SK-N-SH (cell line): ENCODE measurements at regions not wholly inside any gene's neighbourhood (a gene's known extent, or its start where the extent isn't known, plus 50 kb on each side); places are given as distances from the start of the nearest gene placed in this dataset.

ENCODE experiments used
- CTCF ChIP-seq: fragments of 200-600 bp; sonication (generic); IDR thresholded peaks from 2 replicates; pipeline ENCODE4 v1.6.1; 2017; ENCODE audit warnings: antibody characterized with exemption, mild to moderate bottlenecking, moderate library complexity
- EP300 ChIP-seq, 2 experiments: IDR thresholded peaks; 2 replicates each; pipeline versions ENCODE4 v1.4.0 to v1.6.1; 2012; ENCODE audit warnings: borderline replicate concordance in 1 of 2, low read depth in 1 of 2, low read length in 1 of 2
- EZH2phosphoT487 ChIP-seq: fragments of 200-600 bp; sonication (generic); IDR thresholded peaks from 2 replicates; pipeline ENCODE4 v1.6.1; 2017; ENCODE audit warnings: low read depth, mixed run types, mild to moderate bottlenecking, antibody characterized with exemption, moderate library complexity, borderline replicate concordance
- PBX3 ChIP-seq: IDR thresholded peaks from 2 replicates; pipeline ENCODE4; 2012
- POLR2AphosphoS5 ChIP-seq: IDR thresholded peaks from 2 replicates; pipeline ENCODE4 v1.6.1; 2012; ENCODE audit warnings: low read depth, low read length
- ZBTB33 ChIP-seq: IDR thresholded peaks from 2 replicates; pipeline ENCODE4 v1.4.0; 2012; ENCODE audit warnings: low read depth, borderline replicate concordance

GRCh38 chr5:158288272-158288657 lies 429.3 kb upstream of the CLINT1 start:
- TF ChIP-seq CTCF = no peak
- no peak for TF ChIP-seq POLR2AphosphoS5
- no peak for TF ChIP-seq EZH2phosphoT487
- no peak for TF ChIP-seq ZBTB33
- no peak for TF ChIP-seq EP300 (IDR thresholded peaks at IDR 0.05; ENCODE audit: borderline replicate concordance in 1 of 2, low read depth in 1 of 2, low read length in 1 of 2)
- TF ChIP-seq PBX3 = no peak
